GM19025 (cell line): ENCODE measurements at regions not wholly inside any gene's neighbourhood (a gene's known extent, or its start where the extent isn't known, plus 50 kb on each side); places are given as distances from the start of the nearest gene placed in this dataset.
"Not testable (repeated sequence)": the region's sequence is repeated elsewhere in the genome, so short reads cannot be mapped to it uniquely, and the experiment has no call there.

Source experiments
- ATAC-seq: cut with Tn5 transposase; IDR thresholded peaks from one replicate; pipeline ENCODE4 v1.9.1; 2021; ENCODE audit warnings: mild to moderate bottlenecking, low read depth, moderate library complexity; ENCODE audit not compliant: unreplicated experiment

DNA sequence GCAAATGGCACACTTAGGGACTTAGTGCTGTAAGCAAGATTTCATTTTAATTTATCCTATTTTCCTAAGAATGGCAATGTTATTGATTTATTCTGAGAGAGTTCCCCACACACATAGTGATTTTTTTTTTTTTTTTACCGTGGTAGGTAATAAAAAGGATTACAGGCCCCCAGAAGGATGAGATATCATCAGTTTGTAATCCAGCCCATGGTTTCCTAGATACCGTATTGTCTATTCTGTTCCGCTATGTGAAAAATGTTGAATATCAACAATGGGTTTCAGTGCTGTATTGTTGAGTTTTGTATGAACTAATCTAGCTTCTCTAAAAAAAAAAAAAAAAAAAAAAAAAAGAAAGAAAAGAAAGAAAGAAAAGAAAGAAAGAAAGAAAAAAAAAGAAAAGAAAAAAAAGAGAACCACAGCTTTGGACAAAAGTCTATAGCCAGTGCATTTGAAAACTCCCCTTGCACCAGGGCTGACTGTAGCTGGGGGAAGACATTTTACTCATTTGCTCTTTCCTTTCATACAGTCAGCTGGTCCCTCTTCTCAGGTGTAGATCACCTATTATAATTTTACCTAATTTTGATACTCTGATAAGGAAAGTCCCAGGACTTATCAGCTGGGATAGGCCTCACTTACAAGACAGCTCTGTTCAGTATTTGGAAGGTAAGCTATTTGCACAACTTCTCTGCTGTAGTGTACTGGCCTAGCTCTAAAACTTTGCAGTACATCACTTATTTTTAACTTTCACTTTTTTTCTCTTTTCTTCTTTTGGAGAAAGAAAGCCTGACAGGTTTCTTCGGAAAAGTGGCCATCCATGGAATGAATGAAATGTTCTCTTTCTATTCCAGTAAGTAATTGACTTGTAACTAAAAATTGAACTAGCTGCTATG lies 101.4 kb upstream of the SOX2 start:
- no peak for ATAC-seq

GRCh38 chr3:181609030-181609767 lies 102.5 kb upstream of the SOX2 start:
- ATAC-seq = no peak

DNA sequence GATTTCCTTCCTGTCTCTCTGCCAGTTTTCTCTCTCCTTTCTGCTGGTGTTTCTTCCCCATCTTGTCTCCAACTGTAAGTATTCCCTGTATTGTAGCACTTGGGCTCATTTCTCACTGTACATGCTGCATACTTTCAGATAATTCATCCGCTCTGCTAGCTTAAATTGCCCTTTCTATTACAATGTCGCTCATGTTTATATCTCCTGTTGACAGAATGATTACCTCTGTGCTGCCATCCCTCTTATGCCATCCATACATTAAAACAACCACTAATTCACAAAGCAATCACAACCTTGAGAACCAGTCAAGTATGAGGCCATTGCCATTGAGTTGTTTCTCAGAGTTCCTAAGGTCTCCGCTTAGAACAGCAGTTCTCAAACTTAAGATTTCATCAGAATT lies 107.5 kb upstream of the SOX2 start:
- no peak for ATAC-seq

DNA sequence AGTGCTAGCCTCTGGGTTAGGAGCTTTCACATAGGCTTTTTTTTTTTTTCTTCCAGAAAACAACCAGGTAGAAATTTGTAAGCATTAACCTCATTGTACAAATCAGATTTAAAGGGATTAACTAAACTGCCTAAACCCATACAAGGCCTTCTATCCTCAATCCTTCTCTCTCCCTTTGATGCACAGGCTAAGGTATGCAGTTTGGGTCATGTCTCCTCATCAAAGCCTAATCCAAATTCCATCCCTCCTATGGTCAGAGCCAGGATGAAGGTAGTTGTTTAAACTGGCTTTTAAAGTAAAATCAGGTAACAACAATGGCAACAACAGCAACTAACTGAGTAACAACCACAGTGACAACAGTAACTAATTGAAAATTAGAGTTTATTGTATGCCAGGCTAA lies 115.6 kb upstream of the SOX2 start:
- ATAC-seq = no peak

DNA sequence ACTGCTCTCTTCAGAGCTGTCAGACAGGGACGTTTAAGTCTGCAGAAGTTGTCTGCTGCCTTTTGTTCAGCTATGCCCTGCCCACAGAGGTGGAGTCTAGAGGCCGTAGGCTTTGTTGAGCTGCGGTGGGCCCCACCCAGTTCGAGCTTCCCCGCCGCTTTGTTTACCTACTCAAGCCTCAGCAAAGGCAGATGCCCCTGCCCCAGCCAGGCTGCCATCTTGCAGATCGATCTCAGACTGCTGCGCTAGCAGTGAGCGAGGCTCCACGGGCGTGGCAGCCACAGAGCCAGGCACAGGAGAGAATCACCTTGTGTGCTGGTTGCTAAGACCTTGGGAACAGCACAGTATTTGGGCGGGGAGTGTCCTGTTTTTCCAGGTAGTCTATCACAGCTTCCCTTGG lies 120.8 kb upstream of the SOX2 start:
- ATAC-seq = not testable (repeated sequence)

DNA sequence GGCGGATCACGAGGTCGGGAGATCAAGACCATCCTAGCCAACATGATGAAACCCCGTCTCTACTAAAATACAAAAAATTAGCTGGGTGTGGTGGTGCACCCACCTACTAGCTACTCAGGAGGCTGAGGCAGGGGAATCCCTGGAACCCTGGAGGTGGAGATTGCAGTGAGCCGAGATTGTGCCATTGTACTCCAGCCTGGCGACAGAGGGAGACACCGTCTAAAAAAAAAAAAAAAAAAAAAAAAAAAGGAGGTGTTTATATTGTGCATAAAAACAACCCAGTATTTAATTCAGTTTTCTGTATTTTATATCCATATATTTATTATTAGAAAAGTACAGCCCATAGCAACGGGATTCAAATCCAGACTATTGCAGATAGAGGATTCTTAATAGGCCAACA lies 129.1 kb upstream of the SOX2 start:
- ATAC-seq = no peak

DNA sequence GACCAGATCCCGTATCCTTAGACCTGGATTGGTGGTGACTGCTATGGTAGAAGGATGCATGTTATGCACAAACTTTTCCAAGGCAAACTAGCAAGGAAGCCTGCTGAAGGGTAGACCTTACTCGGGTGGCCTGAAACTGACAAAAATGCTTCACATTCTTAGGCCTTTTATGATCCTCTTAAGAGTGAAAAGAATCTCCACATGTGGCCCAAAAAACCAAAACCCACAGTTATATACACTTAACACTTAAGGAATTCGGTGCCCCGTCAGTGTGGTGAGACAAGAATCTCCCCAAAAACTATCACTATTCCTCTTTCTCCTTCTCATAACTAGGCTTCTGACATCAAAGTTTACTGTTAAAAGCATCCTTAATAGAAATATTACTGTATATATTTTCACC lies 130.1 kb upstream of the SOX2 start:
- ATAC-seq = no peak

- no peak for ATAC-seq
These were observed 133.0 kb upstream of the SOX2 start for GRCh38 chr3:181578743-181579142.

- ATAC-seq = no peak
These were observed 139.3 kb upstream of the SOX2 start for GRCh38 chr3:181572432-181572831.

- no peak for ATAC-seq
These were observed 141.3 kb upstream of the SOX2 start for GRCh38 chr3:181570472-181570871.

GRCh38 chr3:181569356-181569940 lies 142.3 kb upstream of the SOX2 start:
- ATAC-seq = no peak

GRCh38 chr3:181568693-181569092 lies 143.0 kb upstream of the SOX2 start:
- no peak for ATAC-seq

DNA sequence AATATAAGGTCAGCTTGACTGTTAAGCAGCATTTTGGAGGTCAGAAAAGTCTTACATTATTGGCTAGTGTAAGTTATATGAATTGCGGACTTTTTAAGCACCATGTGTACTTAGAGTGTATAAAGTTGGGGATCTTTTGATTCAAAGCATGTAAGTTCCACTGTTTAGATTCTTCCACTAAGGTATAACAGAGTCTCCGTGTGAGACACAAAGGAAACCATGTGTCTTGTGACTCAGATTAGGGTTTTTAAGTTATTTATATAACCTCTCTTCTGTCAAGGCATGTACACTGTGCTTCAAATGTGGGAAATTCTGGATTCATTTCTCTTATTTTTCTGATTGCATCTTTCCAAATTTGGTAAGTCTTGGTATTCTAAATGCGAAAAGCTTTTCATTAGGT lies 143.5 kb upstream of the SOX2 start:
- ATAC-seq = no peak

- ATAC-seq = no peak
These were observed 144.2 kb upstream of the SOX2 start for GRCh38 chr3:181567311-181568075.

DNA sequence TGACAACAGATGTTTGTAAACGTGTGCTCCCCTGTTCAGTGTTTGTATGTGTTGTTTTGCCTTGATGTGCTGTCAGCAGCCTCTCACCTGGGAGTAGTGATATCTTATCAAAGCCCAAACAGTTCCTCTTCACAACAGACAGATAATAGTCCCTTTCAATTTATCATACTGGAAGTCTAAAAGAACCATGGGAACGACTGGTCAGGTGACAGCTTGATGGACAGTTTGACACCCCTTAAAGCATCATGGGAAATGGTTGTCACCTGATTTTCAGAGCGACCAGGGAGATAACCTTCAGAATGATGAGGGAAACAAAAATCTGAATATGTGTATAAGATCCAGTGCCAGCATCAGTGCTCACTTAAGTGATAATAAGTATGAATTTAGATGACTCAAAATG lies 146.3 kb upstream of the SOX2 start:
- no peak for ATAC-seq

DNA sequence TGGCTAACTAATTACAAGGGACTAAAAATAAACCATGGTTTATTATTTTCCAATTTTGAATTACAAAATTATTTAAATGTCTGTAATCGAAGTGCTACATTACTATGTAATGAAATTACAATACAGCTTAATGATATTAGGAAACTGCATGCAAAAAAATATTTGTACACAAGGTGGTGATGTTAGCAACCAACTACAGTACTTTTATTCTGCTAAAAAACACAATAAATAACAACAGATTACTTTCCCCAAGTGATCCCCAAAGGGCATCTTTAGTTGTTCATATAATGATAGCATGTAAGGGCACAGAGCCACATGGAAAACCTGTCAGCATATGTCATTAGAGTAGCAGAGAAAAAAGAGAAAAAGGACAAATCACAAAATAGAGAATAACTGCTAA lies 147.5 kb upstream of the SOX2 start:
- no peak for ATAC-seq

GRCh38 chr3:181561139-181562031 lies 150.3 kb upstream of the SOX2 start:
- no peak for ATAC-seq

- ATAC-seq = no peak
These were observed 152.9 kb upstream of the SOX2 start for GRCh38 chr3:181558870-181559269.

- ATAC-seq = no peak
These were observed 156.0 kb upstream of the SOX2 start for GRCh38 chr3:181555681-181556080.

GRCh38 chr3:181554233-181554765 lies 157.4 kb upstream of the SOX2 start:
- ATAC-seq = no peak
